GM10266 (cell line): ENCODE measurements at regions not wholly inside any gene's neighbourhood (a gene's known extent, or its start where the extent isn't known, plus 50 kb on each side); places are given as distances from the start of the nearest gene placed in this dataset.

Source experiments
- DNase-seq: peaks from one replicate; pipeline ENCODE4 v3.0.0; 2012; ENCODE audit errors: extremely low spot score
- CTCF ChIP-seq: IDR thresholded peaks from 2 replicates; pipeline ENCODE4 v1.5.1; 2012; ENCODE audit warnings: mild to moderate bottlenecking, low read depth; ENCODE audit not compliant: control insufficient read depth, insufficient read depth; ENCODE audit errors: missing control alignments

DNA sequence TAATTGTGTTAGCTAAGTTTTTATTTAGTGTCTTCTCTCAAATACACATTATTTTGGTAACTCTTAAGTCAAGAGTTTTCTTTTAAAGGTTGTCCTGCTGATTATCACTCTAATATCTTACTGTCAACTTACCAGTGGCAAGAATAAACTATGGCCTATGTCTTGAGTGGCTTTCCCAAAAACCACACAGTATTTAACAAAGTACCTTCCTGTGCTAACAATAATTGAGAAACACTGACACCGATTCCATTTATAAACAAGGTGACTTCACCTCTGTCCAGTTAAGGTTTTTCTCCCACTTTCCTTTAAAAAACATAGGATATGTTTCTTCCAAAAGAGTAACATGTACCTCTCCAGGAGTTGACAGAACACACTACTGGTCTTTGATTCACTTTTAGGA is 234.3 kb upstream of the CD96 start:
- no peak for DNase-seq
- TF ChIP-seq CTCF: no peak

GRCh38 chr3:111311126-111311525 is 230.9 kb upstream of the CD96 start:
- no peak for TF ChIP-seq CTCF
- DNase-seq: no peak

GRCh38 chr3:111311709-111312235 is 230.2 kb upstream of the CD96 start:
- TF ChIP-seq CTCF: no peak
- no peak for DNase-seq

- no peak for TF ChIP-seq CTCF
- DNase-seq: no peak
Observed at GRCh38 chr3:111314181-111314873, 227.7 kb upstream of the CD96 start.

GRCh38 chr3:111314898-111315297 is 227.1 kb upstream of the CD96 start:
- no peak for DNase-seq
- TF ChIP-seq CTCF: no peak

- no peak for DNase-seq
- TF ChIP-seq CTCF: no peak
Observed at GRCh38 chr3:111315930-111316587, 225.9 kb upstream of the CD96 start.

GRCh38 chr3:111318289-111318688 is 223.7 kb upstream of the CD96 start:
- no peak for TF ChIP-seq CTCF
- no peak for DNase-seq
